Bronchial epithelial cell (primary cell): ENCODE measurements at regions not wholly inside any gene's neighbourhood (a gene's known extent, or its start where the extent isn't known, plus 50 kb on each side); places are given as distances from the start of the nearest gene placed in this dataset.

Experiments
- DNase-seq: peaks from one replicate; pipeline ENCODE4 v3.0.0-alpha.2; 2010; ENCODE audit warnings: low read depth
- FAIRE-seq: peaks from 2 replicates; lab custom pipeline; 2011; peaks lifted over from hg19 to GRCh38; lab: Jason Lieb, UNC
- H3K27me3 ChIP-seq: 2 replicates; pipeline ENCODE4 v1.5.1; 2011; ENCODE audit warnings: low read length; ENCODE audit not compliant: control insufficient read depth, insufficient read depth
- H3K36me3 ChIP-seq: 2 replicates; pipeline ENCODE4 v1.5.1; 2011; ENCODE audit warnings: low read length; ENCODE audit not compliant: control insufficient read depth, insufficient read depth
- H3K4me3 ChIP-seq: 2 replicates; pipeline ENCODE4 v1.5.1; 2011; ENCODE audit warnings: mild to moderate bottlenecking, low read depth, low read length, control low read depth
- CTCF ChIP-seq: IDR thresholded peaks from 2 replicates; pipeline ENCODE4 v1.5.1; 2011; ENCODE audit warnings: mild to moderate bottlenecking, moderate library complexity, low read length, control low read depth, inconsistent platforms; ENCODE audit not compliant: insufficient read depth, severe bottlenecking

GRCh38 chr4:81650606-81651242, 179.0 kb upstream of the RASGEF1B start:
- TF ChIP-seq CTCF, result no peak
- peak; percentile 21 for DNase-seq
- Histone ChIP-seq H3K36me3 (no peaks in the 10 kb centered on the region), H3K27me3 (no peaks in the 10 kb centered on the region), H3K4me3 (no peak overlapping the region)
- no peak for FAIRE-seq

DNA sequence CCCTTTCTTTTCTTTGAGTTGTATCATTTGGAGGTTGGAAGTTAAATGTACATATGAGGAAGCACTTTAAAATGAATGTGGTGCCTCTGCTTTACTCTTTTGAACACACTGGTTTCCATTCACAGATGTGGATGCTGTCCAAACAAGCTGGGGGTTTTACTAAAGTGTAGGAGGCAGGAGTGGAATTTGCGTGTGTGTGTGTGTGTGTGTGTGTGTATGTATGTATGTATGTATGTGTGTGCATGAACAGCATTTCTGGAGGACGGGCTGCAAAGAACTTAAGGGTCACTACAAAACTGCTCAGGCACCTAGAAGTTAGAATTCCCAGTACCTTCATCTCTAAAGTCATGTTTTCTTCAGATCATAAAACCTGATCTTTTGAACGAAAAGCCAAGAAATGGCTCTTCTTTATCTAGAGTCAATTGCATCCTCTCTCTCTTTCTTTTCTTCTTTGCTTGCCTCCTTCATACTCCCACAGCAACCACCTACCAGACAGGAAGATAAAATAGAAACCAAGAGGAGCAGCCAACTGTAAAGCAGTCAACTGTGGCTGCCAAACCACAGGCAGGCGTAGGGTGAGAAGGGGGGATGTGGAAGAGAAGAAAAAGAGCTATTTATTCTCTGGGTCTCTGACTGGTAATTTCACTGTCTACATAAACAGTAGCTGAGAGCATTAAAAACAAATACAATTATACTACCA, 177.0 kb upstream of the RASGEF1B start:
- Histone ChIP-seq H3K36me3 (no peaks in the 10 kb centered on the region), H3K4me3 (no peak overlapping the region), H3K27me3 (no peaks in the 10 kb centered on the region)
- FAIRE-seq, result no peak
- TF ChIP-seq CTCF, result no peak
- no peak for DNase-seq

GRCh38 chr4:81647388-81647787, 175.7 kb upstream of the RASGEF1B start:
- no peak for FAIRE-seq
- Histone ChIP-seq H3K36me3 (no peaks in the 10 kb centered on the region), H3K27me3 (peaks cover 2% of the 10 kb centered on the region), H3K4me3 (no peak overlapping the region)
- no peak for TF ChIP-seq CTCF
- no peak for DNase-seq

- Histone ChIP-seq H3K4me3 (no peak overlapping the region), H3K36me3 (no peaks in the 10 kb centered on the region), H3K27me3 (peaks cover 2% of the 10 kb centered on the region)
- no peak for DNase-seq
- no peak for FAIRE-seq
- TF ChIP-seq CTCF, result no peak
These were observed 170.8 kb upstream of the RASGEF1B start for GRCh38 chr4:81642543-81642942.

GRCh38 chr4:81639248-81639647, 167.5 kb upstream of the RASGEF1B start:
- Histone ChIP-seq H3K27me3 (peaks cover 2% of the 10 kb centered on the region), H3K4me3 (no peak overlapping the region), H3K36me3 (no peaks in the 10 kb centered on the region)
- DNase-seq (no peak), FAIRE-seq (no peak)
- TF ChIP-seq CTCF, result no peak
